HG02943 (cell line): ENCODE measurements at regions not wholly inside any gene's neighbourhood (a gene's known extent, or its start where the extent isn't known, plus 50 kb on each side); places are given as distances from the start of the nearest gene placed in this dataset.

Source experiments
- ATAC-seq: cut with Tn5 transposase; IDR thresholded peaks from one replicate; pipeline ENCODE4 v1.9.1; 2021; ENCODE audit warnings: mild to moderate bottlenecking, low read depth, moderate library complexity; ENCODE audit not compliant: unreplicated experiment

GRCh38 chr10:29925771-29926692 lies 133.4 kb downstream of the JCAD start:
- no peak for ATAC-seq

- no peak for ATAC-seq
Measured at GRCh38 chr10:29924436-29924835, 134.9 kb downstream of the JCAD start.

GRCh38 chr10:29923416-29923965 lies 135.9 kb downstream of the JCAD start:
- no peak for ATAC-seq

- ATAC-seq = no peak
Measured at GRCh38 chr10:29922892-29923291, 136.5 kb downstream of the JCAD start.

GRCh38 chr10:29922226-29922625 lies 137.2 kb downstream of the JCAD start:
- ATAC-seq = no peak

- no peak for ATAC-seq
Measured at GRCh38 chr10:29921071-29921446, 138.3 kb downstream of the JCAD start.

- no peak for ATAC-seq
Measured at GRCh38 chr10:29920408-29921070, 138.8 kb downstream of the JCAD start.

- ATAC-seq = no peak
Measured at GRCh38 chr10:29918623-29919400, 140.6 kb downstream of the JCAD start.

GRCh38 chr10:29917311-29917710 lies 142.1 kb downstream of the JCAD start:
- no peak for ATAC-seq

GRCh38 chr10:29916669-29917068 lies 142.7 kb downstream of the JCAD start:
- ATAC-seq = no peak

- ATAC-seq = no peak
Measured at GRCh38 chr10:29914986-29915785, 144.2 kb downstream of the JCAD start.

GRCh38 chr10:29908962-29909361 lies 150.4 kb downstream of the JCAD start:
- ATAC-seq = no peak

GRCh38 chr10:29900865-29901264 lies 158.5 kb downstream of the JCAD start:
- no peak for ATAC-seq

GRCh38 chr10:29897999-29898716 lies 161.2 kb downstream of the JCAD start:
- ATAC-seq = no peak

- no peak for ATAC-seq
Measured at GRCh38 chr10:29897430-29897829, 162.0 kb downstream of the JCAD start.

- ATAC-seq = no peak
Measured at GRCh38 chr10:29896053-29896452, 163.3 kb downstream of the JCAD start.

- no peak for ATAC-seq
Measured at GRCh38 chr10:29895456-29895855, 163.9 kb downstream of the JCAD start.

- ATAC-seq = no peak
Measured at GRCh38 chr10:29888321-29888720, 171.1 kb downstream of the JCAD start.

GRCh38 chr10:29886299-29886698 lies 173.1 kb downstream of the JCAD start:
- no peak for ATAC-seq
